NB4 (cell line): ENCODE measurements at regions not wholly inside any gene's neighbourhood (a gene's known extent, or its start where the extent isn't known, plus 50 kb on each side); places are given as distances from the start of the nearest gene placed in this dataset.

Experiments used
- DNase-seq: peaks from one replicate; pipeline ENCODE4 v3.0.0; 2010; ENCODE audit warnings: low read depth
- H3K4me3 ChIP-seq: one replicate; pipeline ENCODE4 v1.5.1; 2011; ENCODE audit warnings: mild to moderate bottlenecking, low read depth, low read length, moderate library complexity
- CTCF ChIP-seq: IDR thresholded peaks from one replicate; pipeline ENCODE4 v1.5.1; 2012; ENCODE audit warnings: low read depth, low read length
- MAX ChIP-seq: IDR thresholded peaks from 2 replicates; pipeline ENCODE4 v1.6.1; 2011; ENCODE audit warnings: low read depth, low read length
- MYC ChIP-seq: IDR thresholded peaks from 2 replicates; pipeline ENCODE4 v1.6.1; 2011; ENCODE audit warnings: low read depth, low read length
- POLR2A ChIP-seq: IDR thresholded peaks from 2 replicates; pipeline ENCODE4 v1.6.1; 2011; ENCODE audit warnings: mild to moderate bottlenecking; ENCODE audit not compliant: insufficient read length; ENCODE audit errors: extremely low read depth

GRCh38 chr5:124007675-124008398 lies 495.9 kb downstream of the CSNK1G3 start:
- peak; percentile 3 for DNase-seq
- TF ChIP-seq MAX (no peak), MYC (no peak), POLR2A (no peak), CTCF (no peak)
- H3K4me3 ChIP-seq, result no peak overlapping the region

- no peak overlapping the region for H3K4me3 ChIP-seq
- no peak for TF ChIP-seq POLR2A
- no peak for TF ChIP-seq MYC
- no peak for TF ChIP-seq MAX
- no peak for TF ChIP-seq CTCF
- no peak for DNase-seq
Measured at GRCh38 chr5:124001036-124001615, 489.1 kb downstream of the CSNK1G3 start.

- DNase-seq, result no peak
- no peak for TF ChIP-seq POLR2A
- TF ChIP-seq CTCF, result no peak
- no peak for TF ChIP-seq MAX
- TF ChIP-seq MYC, result no peak
- H3K4me3 ChIP-seq, result no peak overlapping the region
Measured at GRCh38 chr5:124000538-124000937, 488.6 kb downstream of the CSNK1G3 start.

- no peak for TF ChIP-seq MAX
- no peak for TF ChIP-seq MYC
- no peak for TF ChIP-seq POLR2A
- TF ChIP-seq CTCF, result no peak
- H3K4me3 ChIP-seq, result no peak overlapping the region
- DNase-seq, result no peak
Measured at GRCh38 chr5:123997462-123998215, 485.7 kb downstream of the CSNK1G3 start.

- no peak for TF ChIP-seq CTCF
- no peak for TF ChIP-seq MAX
- no peak for TF ChIP-seq POLR2A
- TF ChIP-seq MYC, result no peak
- no peak overlapping the region for H3K4me3 ChIP-seq
- no peak for DNase-seq
Measured at GRCh38 chr5:123997064-123997461, 485.1 kb downstream of the CSNK1G3 start.
